ENCODE measurements at regions not wholly inside any gene's neighbourhood (a gene's known extent, or its start where the extent isn't known, plus 50 kb on each side); places are given as distances from the start of the nearest gene placed in this dataset.

- 94 to 95% methylated on average over 2 of the region's 2 CpGs for WGBS, 2 donors
- H3K27ac ChIP-seq: no peak overlapping the region
- no peak for DNase-seq
- no peak overlapping the region for H3K4me3 ChIP-seq (replicated peaks in 1 of 3)
- no peaks in the 10 kb centered on the region for H3K4me1 ChIP-seq
- H3K36me3 ChIP-seq: no peaks in the 10 kb centered on the region
- intact Hi-C loops (cut with DNase I): no loop called here
- no peaks in the 10 kb centered on the region for H3K9me3 ChIP-seq
- TF ChIP-seq CTCF (IDR thresholded peaks at IDR 0.05) (no peak), POLR2A (IDR thresholded peaks at IDR 0.05) (no peak)
- no peaks in the 10 kb centered on the region for H3K27me3 ChIP-seq
These were observed 189.7 kb downstream of the PSAT1 start for GRCh38 chr9:78486661-78487060.

- no peak for DNase-seq
- intact Hi-C loops (cut with DNase I): no loop called here
- Histone ChIP-seq H3K27ac (no peak overlapping the region), H3K4me1 (no peaks in the 10 kb centered on the region), H3K4me3 (replicated peaks in 1 of 3) (no peak overlapping the region), H3K36me3 (no peaks in the 10 kb centered on the region), H3K9me3 (no peaks in the 10 kb centered on the region), H3K27me3 (no peaks in the 10 kb centered on the region)
- WGBS, 2 donors: 88 to 89% methylated on average over 4 of the region's 4 CpGs
- no peak for TF ChIP-seq POLR2A (IDR thresholded peaks at IDR 0.05)
- no peak for TF ChIP-seq CTCF (IDR thresholded peaks at IDR 0.05)
These were observed 193.3 kb downstream of the PSAT1 start for GRCh38 chr9:78490231-78490630.

- no peaks in the 10 kb centered on the region for H3K36me3 ChIP-seq
- H3K27ac ChIP-seq: no peak overlapping the region
- H3K27me3 ChIP-seq: no peaks in the 10 kb centered on the region
- no peaks in the 10 kb centered on the region for H3K4me1 ChIP-seq
- no peak for DNase-seq
- H3K4me3 ChIP-seq (replicated peaks in 1 of 3): no peak overlapping the region
- TF ChIP-seq POLR2A (IDR thresholded peaks at IDR 0.05) (no peak), CTCF (IDR thresholded peaks at IDR 0.05) (no peak)
- no peaks in the 10 kb centered on the region for H3K9me3 ChIP-seq
- intact Hi-C loops (cut with DNase I): no loop called here
- 62 to 68% methylated on average over 3 of the region's 3 CpGs for WGBS, 2 donors
These were observed 194.5 kb downstream of the PSAT1 start for GRCh38 chr9:78491402-78491801.

- intact Hi-C loops (cut with DNase I): no loop called here
- no peak overlapping the region for H3K4me3 ChIP-seq (replicated peaks in 1 of 3)
- no peaks in the 10 kb centered on the region for H3K9me3 ChIP-seq
- 86 to 91% methylated on average over 2 of the region's 2 CpGs for WGBS, 2 donors
- no peaks in the 10 kb centered on the region for H3K27me3 ChIP-seq
- H3K4me1 ChIP-seq: no peaks in the 10 kb centered on the region
- no peak for DNase-seq
- H3K27ac ChIP-seq: no peak overlapping the region
- H3K36me3 ChIP-seq: no peaks in the 10 kb centered on the region
- TF ChIP-seq CTCF (IDR thresholded peaks at IDR 0.05) (no peak), POLR2A (IDR thresholded peaks at IDR 0.05) (no peak)
These were observed 196.3 kb downstream of the PSAT1 start for GRCh38 chr9:78493166-78493742.

- intact Hi-C loops (cut with DNase I): no loop called here
- 24 to 29% methylated on average over 5 of the region's 5 CpGs for WGBS, 2 donors
- TF ChIP-seq CTCF (IDR thresholded peaks at IDR 0.05) (no peak), POLR2A (IDR thresholded peaks at IDR 0.05) (no peak)
- no peak for DNase-seq
- Histone ChIP-seq H3K4me3 (replicated peaks in 1 of 3) (no peak overlapping the region), H3K4me1 (no peaks in the 10 kb centered on the region), H3K27me3 (no peaks in the 10 kb centered on the region), H3K36me3 (no peaks in the 10 kb centered on the region), H3K27ac (no peak overlapping the region), H3K9me3 (no peaks in the 10 kb centered on the region)
These were observed 205.6 kb downstream of the PSAT1 start for GRCh38 chr9:78502566-78502965.

Measured in thyroid gland (tissue), 4 donors.